DOHH2 (cell line): ENCODE measurements at regions not wholly inside any gene's neighbourhood (a gene's known extent, or its start where the extent isn't known, plus 50 kb on each side); places are given as distances from the start of the nearest gene placed in this dataset.

Experiments
- H3F3A ChIP-seq: fragments of 200-600 bp; sonication (generic), shearing (Covaris generic); 2 replicates; pipeline ENCODE4 v1.6.0; 2016; ENCODE audit warnings: antibody characterized with exemption, mild to moderate bottlenecking; ENCODE audit not compliant: control insufficient read depth, insufficient read depth
- H3K27ac ChIP-seq: fragments of 200-600 bp; sonication (generic); 2 replicates; pipeline ENCODE4 v1.5.1; 2014; ENCODE audit warnings: low read depth, mild to moderate bottlenecking, low read length, moderate library complexity
- H3K27me3 ChIP-seq: fragments of 200-600 bp; sonication (generic); 2 replicates; pipeline ENCODE4 v1.6.1; 2014; ENCODE audit warnings: mild to moderate bottlenecking, low read length, mixed read lengths; ENCODE audit not compliant: control insufficient read depth
- H3K36me3 ChIP-seq: fragments of 200-600 bp; sonication (generic); 2 replicates; pipeline ENCODE4 v1.6.1; 2014; ENCODE audit warnings: mild to moderate bottlenecking, low read length, moderate library complexity, mixed read lengths; ENCODE audit not compliant: control insufficient read depth
- H3K4me1 ChIP-seq: fragments of 200-600 bp; sonication (generic); 2 replicates; pipeline ENCODE4 v1.6.1; 2014; ENCODE audit warnings: mild to moderate bottlenecking, low read length, mixed read lengths; ENCODE audit not compliant: control insufficient read depth
- H3K4me2 ChIP-seq: fragments of 200-600 bp; sonication (generic); 2 replicates; pipeline ENCODE4 v1.6.0; 2014; ENCODE audit warnings: mild to moderate bottlenecking, low read length, moderate library complexity
- H3K4me3 ChIP-seq: fragments of 200-600 bp; sonication (generic); 2 replicates; pipeline ENCODE4 v1.5.1; 2014; ENCODE audit warnings: mild to moderate bottlenecking, low read length, mixed read lengths
- H3K79me2 ChIP-seq: fragments of 200-600 bp; sonication (generic); 2 replicates; pipeline ENCODE4 v1.6.1; 2014; ENCODE audit warnings: mild to moderate bottlenecking, low read length, mixed read lengths; ENCODE audit not compliant: control insufficient read depth
- H3K9me2 ChIP-seq: fragments of 200-600 bp; sonication (generic); replicated peaks from 2 replicates; pipeline ENCODE4 v1.6.1; 2014; ENCODE audit warnings: mild to moderate bottlenecking, low read length, mixed read lengths; ENCODE audit not compliant: control insufficient read depth
- H3K9me3 ChIP-seq: fragments of 200-600 bp; sonication (generic); 2 replicates; pipeline ENCODE4 v1.6.1; 2014; ENCODE audit warnings: antibody characterized with exemption, low read length, mixed read lengths; ENCODE audit not compliant: control insufficient read depth, insufficient read depth
- H4K20me1 ChIP-seq: fragments of 200-600 bp; sonication (generic); 2 replicates; pipeline ENCODE4 v1.6.0; 2014; ENCODE audit warnings: low read depth, mild to moderate bottlenecking, antibody characterized with exemption, low read length, moderate library complexity; ENCODE audit not compliant: control insufficient read depth, insufficient read depth
- CTCF ChIP-seq: fragments of 200-600 bp; sonication (generic); IDR thresholded peaks from one replicate; pipeline ENCODE4 v1.5.1; 2014; ENCODE audit warnings: antibody characterized with exemption, mild to moderate bottlenecking, low read depth, low read length; ENCODE audit not compliant: poor library complexity, severe bottlenecking
- EZH2phosphoT487 ChIP-seq: fragments of 200-600 bp; sonication (generic); IDR thresholded peaks from 2 replicates; pipeline ENCODE4 v1.6.1; 2017; ENCODE audit warnings: borderline replicate concordance, mild to moderate bottlenecking, antibody characterized with exemption, low read length, moderate library complexity, mixed read lengths

GRCh38 chr6:93985953-93986352, 566.6 kb upstream of the EPHA7 start:
- H3K79me2 ChIP-seq = no peaks in the 10 kb centered on the region
- no peaks in the 10 kb centered on the region for H3K9me3 ChIP-seq
- H4K20me1 ChIP-seq = no peaks in the 10 kb centered on the region
- H3K4me1 ChIP-seq = no peaks in the 10 kb centered on the region
- no peaks in the 10 kb centered on the region for H3K27me3 ChIP-seq
- H3K27ac ChIP-seq = no peak overlapping the region
- H3K4me2 ChIP-seq = no peak overlapping the region
- no peaks in the 10 kb centered on the region for H3K36me3 ChIP-seq
- no peak overlapping the region for H3K4me3 ChIP-seq
- no peak for TF ChIP-seq CTCF
- no peaks in the 10 kb centered on the region for H3K9me2 ChIP-seq
- H3F3A ChIP-seq = no peaks in the 10 kb centered on the region

GRCh38 chr6:93975159-93975558, 555.8 kb upstream of the EPHA7 start:
- no peaks in the 10 kb centered on the region for H3K79me2 ChIP-seq
- no peak overlapping the region for H3K4me2 ChIP-seq
- H3K27ac ChIP-seq = no peak overlapping the region
- H3K36me3 ChIP-seq = no peaks in the 10 kb centered on the region
- no peaks in the 10 kb centered on the region for H3F3A ChIP-seq
- no peaks in the 10 kb centered on the region; the same call in 1 of the 2 replicates for H3K9me2 ChIP-seq
- H4K20me1 ChIP-seq = no peaks in the 10 kb centered on the region
- no peaks in the 10 kb centered on the region for H3K4me1 ChIP-seq
- no peaks in the 10 kb centered on the region for H3K9me3 ChIP-seq
- TF ChIP-seq CTCF = no peak
- TF ChIP-seq EZH2phosphoT487 = no peak
- H3K27me3 ChIP-seq = no peaks in the 10 kb centered on the region
- H3K4me3 ChIP-seq = no peak overlapping the region

GRCh38 chr6:93974332-93974731, 555.0 kb upstream of the EPHA7 start:
- H3K27me3 ChIP-seq = no peaks in the 10 kb centered on the region
- no peak overlapping the region for H3K27ac ChIP-seq
- no peaks in the 10 kb centered on the region; the same call in 1 of the 2 replicates for H3K9me2 ChIP-seq
- H4K20me1 ChIP-seq = no peaks in the 10 kb centered on the region
- no peaks in the 10 kb centered on the region for H3K79me2 ChIP-seq
- H3K4me2 ChIP-seq = no peak overlapping the region
- H3K36me3 ChIP-seq = no peaks in the 10 kb centered on the region
- H3K9me3 ChIP-seq = no peaks in the 10 kb centered on the region
- TF ChIP-seq CTCF (no peak), EZH2phosphoT487 (no peak)
- no peaks in the 10 kb centered on the region for H3F3A ChIP-seq
- no peak overlapping the region for H3K4me3 ChIP-seq
- H3K4me1 ChIP-seq = no peaks in the 10 kb centered on the region

- Histone ChIP-seq H3K4me2 (no peak overlapping the region), H4K20me1 (no peaks in the 10 kb centered on the region), H3K27ac (no peak overlapping the region), H3F3A (no peaks in the 10 kb centered on the region), H3K79me2 (no peaks in the 10 kb centered on the region), H3K27me3 (no peaks in the 10 kb centered on the region), H3K4me3 (no peak overlapping the region), H3K9me2 (no peaks in the 10 kb centered on the region; the same call in 1 of the 2 replicates), H3K9me3 (no peaks in the 10 kb centered on the region), H3K4me1 (no peaks in the 10 kb centered on the region), H3K36me3 (no peaks in the 10 kb centered on the region)
- TF ChIP-seq EZH2phosphoT487 (no peak), CTCF (no peak)
Measured at GRCh38 chr6:93972791-93973190, 553.4 kb upstream of the EPHA7 start.
